A549 (cell line): ENCODE measurements at regions not wholly inside any gene's neighbourhood (a gene's known extent, or its start where the extent isn't known, plus 50 kb on each side); places are given as distances from the start of the nearest gene placed in this dataset.

Experiments used
- ATAC-seq, 2 experiments: fragments of 200-7000 bp in 1 of 2; fragments of >200 bp in 1 of 2; cut with Nextera tagmentation in 1 of 2; cut with Tn5 transposase in 1 of 2; 3 replicates each; pipeline versions ENCODE4 v1.8.0 to v1.9.1; 2018 to 2020; ENCODE audit warnings: mild to moderate bottlenecking in 1 of 2, moderate library complexity in 1 of 2
- CTCF ChIA-PET: fragments of 300-600 bp; sonication (Branson Sonifier 250); formaldehyde crosslinking; extraction: SDS; loops from one replicate; lab custom pipeline; 2021; ENCODE audit warnings: antibody characterized with exemption, inconsistent platforms; lab: Yijun Ruan, JAX
- POLR2A ChIA-PET: fragments of 350-600 bp; formaldehyde crosslinking; extraction: SDS; loops from one replicate; lab custom pipeline; 2021; ENCODE audit warnings: antibody characterized with exemption, inconsistent platforms; lab: Yijun Ruan, JAX
- DNase-seq, 2 experiments: peaks; one replicate each; pipeline versions ENCODE4 v3.0.0 to v3.0.0-alpha.2; 2011 to 2016; ENCODE audit warnings: low read depth in 1 of 2, low spot score in 1 of 2
- FAIRE-seq: peaks from 2 replicates; lab custom pipeline; 2011; peaks lifted over from hg19 to GRCh38; lab: Jason Lieb, UNC
- H3K27ac ChIP-seq, 2 experiments: fragments of >200 bp; sonication (Bioruptor Twin); formaldehyde crosslinking; 3 replicates each; pipeline ENCODE4 v1.5.1; 2016 to 2017
- H3K4me1 ChIP-seq: fragments of >200 bp; sonication (Bioruptor Twin); formaldehyde crosslinking; 3 replicates; pipeline ENCODE4 v1.6.1; 2016
- H3K4me2 ChIP-seq: fragments of >200 bp; sonication (Bioruptor Twin); formaldehyde crosslinking; 3 replicates; pipeline ENCODE4 v1.6.1; 2016
- H3K4me3 ChIP-seq: fragments of >200 bp; sonication (Bioruptor Twin); formaldehyde crosslinking; 3 replicates; pipeline ENCODE4 v1.5.1; 2016
- H3K9me3 ChIP-seq: fragments of >200 bp; sonication (Bioruptor Twin); formaldehyde crosslinking; 3 replicates; pipeline ENCODE4 v1.6.1; 2016
- BHLHE40 ChIP-seq: IDR thresholded peaks from 2 replicates; pipeline ENCODE4 v1.6.1; 2012; ENCODE audit warnings: low read depth, low read length, inconsistent platforms
- CBX8 ChIP-seq: fragments of 200-600 bp; sonication (generic); IDR thresholded peaks from 2 replicates; pipeline ENCODE4 v1.6.1; 2016
- CEBPB ChIP-seq, 2 experiments: fragments of >200 bp in 1 of 2; sonication (Bioruptor Twin) in 1 of 2; formaldehyde crosslinking in 1 of 2; IDR thresholded peaks; 2 replicates each; pipeline ENCODE4 v1.6.1; 2012 to 2016
- CHD2 ChIP-seq: fragments of 150-350 bp; IDR thresholded peaks from 2 replicates; pipeline ENCODE4 v1.6.1; 2014; ENCODE audit warnings: low read length; ENCODE audit not compliant: partially characterized antibody
- CHD4 ChIP-seq: fragments of 200-600 bp; sonication (generic); IDR thresholded peaks from 2 replicates; pipeline ENCODE4 v1.6.1; 2016; ENCODE audit warnings: antibody characterized with exemption, mild to moderate bottlenecking, borderline replicate concordance
- E2F6 ChIP-seq: IDR thresholded peaks from 2 replicates; pipeline ENCODE4 v1.6.1; 2012; ENCODE audit warnings: low read depth, borderline replicate concordance
- ELK1 ChIP-seq: fragments of 150-350 bp; IDR thresholded peaks from 2 replicates; pipeline ENCODE4 v1.6.1; 2014; ENCODE audit warnings: low read depth, mild to moderate bottlenecking, low read length
- FOSL2 ChIP-seq, 2 experiments: fragments of 450-650 bp in 1 of 2; fragments of >200 bp in 1 of 2; sonication (Bioruptor Twin) in 1 of 2; formaldehyde crosslinking; IDR thresholded peaks; 2 replicates each; pipeline versions ENCODE4 v1.5.0 to v1.6.1; 2016 to 2020; ENCODE audit warnings: mild to moderate bottlenecking in 1 of 2, moderate library complexity in 1 of 2
- FOXS1 ChIP-seq: fragments of 250-450 bp; sonication (Bioruptor Pico); IDR thresholded peaks from 2 replicates; pipeline ENCODE4 v1.5.0; 2020; ENCODE audit warnings: mild to moderate bottlenecking, moderate library complexity
- HDAC2 ChIP-seq: fragments of 200-600 bp; sonication (generic); IDR thresholded peaks from 2 replicates; pipeline ENCODE4 v1.6.1; 2016
- HES2 ChIP-seq: fragments of >200 bp; sonication (Bioruptor Twin); formaldehyde crosslinking; IDR thresholded peaks from 2 replicates; pipeline ENCODE4 v1.6.1; 2016
- HEYL ChIP-seq: fragments of 250-450 bp; sonication (Bioruptor Pico); IDR thresholded peaks from 2 replicates; pipeline ENCODE4 v1.8.0; 2021; ENCODE audit warnings: mild to moderate bottlenecking, moderate library complexity
- HMGXB4 ChIP-seq: fragments of 250-450 bp; sonication (Bioruptor Pico); IDR thresholded peaks from 2 replicates; pipeline ENCODE4 v1.5.0; 2021; ENCODE audit warnings: mild to moderate bottlenecking, moderate library complexity, borderline replicate concordance
- HOXB13 ChIP-seq: fragments of 250-450 bp; sonication (Bioruptor Pico); IDR thresholded peaks from 2 replicates; pipeline ENCODE4 v1.5.0; 2020; ENCODE audit warnings: low read depth, mild to moderate bottlenecking, moderate library complexity
- JUN ChIP-seq, 2 experiments: fragments of >200 bp; sonication (Bioruptor Twin); formaldehyde crosslinking; IDR thresholded peaks; 2 replicates in 1 of 2; 3 replicates in 1 of 2; pipeline ENCODE4 v1.6.1; 2016 to 2017
- JUNB ChIP-seq: fragments of >200 bp; sonication (Bioruptor Twin); formaldehyde crosslinking; IDR thresholded peaks from 2 replicates; pipeline ENCODE4 v1.6.1; 2016
- MAX ChIP-seq: IDR thresholded peaks from 2 replicates; pipeline ENCODE4 v1.6.1; 2012
- NPAS2 ChIP-seq: fragments of 250-450 bp; sonication (Bioruptor Pico); IDR thresholded peaks from 2 replicates; pipeline ENCODE4 v1.8.0; 2022; ENCODE audit warnings: mild to moderate bottlenecking, moderate library complexity, borderline replicate concordance
- NR3C1 ChIP-seq: fragments of >200 bp; sonication (Bioruptor Twin); formaldehyde crosslinking; IDR thresholded peaks from 3 replicates; pipeline ENCODE4 v1.6.1; 2017
- PBX3 ChIP-seq: IDR thresholded peaks from 2 replicates; pipeline ENCODE4 v1.6.1; 2012
- PHF8 ChIP-seq: fragments of 200-600 bp; sonication (generic); IDR thresholded peaks from 2 replicates; pipeline ENCODE4 v1.6.1; 2016; ENCODE audit warnings: low read depth, mild to moderate bottlenecking, antibody characterized with exemption, moderate library complexity, borderline replicate concordance
- POLR2AphosphoS2 ChIP-seq: conservative IDR thresholded peaks from 2 replicates; pipeline ENCODE4 v1.6.1; 2012; ENCODE audit warnings: low read length, improper control_type of control experiment, inconsistent platforms
- SMC3 ChIP-seq: fragments of >200 bp; sonication (Bioruptor Twin); formaldehyde crosslinking; IDR thresholded peaks from 3 replicates; pipeline ENCODE4 v1.6.1; 2018; ENCODE audit warnings: inconsistent platforms
- SREBF2 ChIP-seq: fragments of 450-650 bp; IDR thresholded peaks from 2 replicates; pipeline ENCODE4 v1.6.1; 2014; ENCODE audit warnings: mild to moderate bottlenecking, moderate library complexity
- ZFP36 ChIP-seq: fragments of 450-650 bp; IDR thresholded peaks from 2 replicates; pipeline ENCODE4 v1.6.1; 2014; ENCODE audit warnings: borderline replicate concordance; ENCODE audit not compliant: partially characterized antibody
- WGBS: methylation state at CpG from one replicate; pipeline ENCODE4 v1.1.6; 2017; ENCODE audit errors: missing lambda C conversion rate; 5-methylcytosine and 5-hydroxymethylcytosine counted together

- no peak overlapping the region for H3K4me3 ChIP-seq
- TF ChIP-seq ELK1: no peak
- TF ChIP-seq CHD4: no peak
- no peak overlapping the region for H3K27ac ChIP-seq
- no peaks in the 10 kb centered on the region for H3K4me1 ChIP-seq
- FAIRE-seq (no peak), DNase-seq (no peak), ATAC-seq (no peak)
- POLR2A ChIA-PET: no interaction called here
- H3K9me3 ChIP-seq: no peaks in the 10 kb centered on the region
- WGBS: 0% methylated on average over 1 of the region's 1 CpG
- no peak overlapping the region for H3K4me2 ChIP-seq
- CTCF ChIA-PET: interaction anchor here (1.1 kb wide), 1 partner anchor 9 kb away, joined by 3 read pairs; no protein-coding TSS in a partner anchor
These were observed 319.6 kb upstream of the ZMIZ1 start for GRCh38 chr10:78749200-78749599.

- Histone ChIP-seq H3K27ac (no peak overlapping the region), H3K9me3 (no peaks in the 10 kb centered on the region), H3K4me1 (no peaks in the 10 kb centered on the region), H3K4me3 (no peak overlapping the region), H3K4me2 (no peak overlapping the region)
- TF ChIP-seq POLR2AphosphoS2 (no peak), HEYL (no peak), PHF8 (no peak), CEBPB (IDR thresholded peaks at IDR 0.05) (no peak), ELK1 (no peak), CHD2 (no peak), NR3C1 (no peak), SMC3 (no peak), NPAS2 (CRISPR knock-in tag) (no peak), E2F6 (no peak), PBX3 (no peak), ZFP36 (no peak), BHLHE40 (no peak), HOXB13 (CRISPR knock-in tag) (no peak), JUNB (no peak), FOXS1 (no peak), FOSL2 (IDR thresholded peaks at IDR 0.05) (no peak), FOSL2 (CRISPR knock-in tag; IDR thresholded peaks at IDR 0.05) (no peak), JUN (IDR thresholded peaks at IDR 0.05) (no peak), HES2 (no peak)
- WGBS: 97% methylated on average over 1 of the region's 1 CpG
- DNase-seq (no peak), ATAC-seq (no peak), FAIRE-seq (no peak)
- ChIA-PET CTCF (interaction anchor here (1.1 kb wide), 1 partner anchor 8 kb away, joined by 3 read pairs; no protein-coding TSS in a partner anchor), POLR2A (no interaction called here)
These were observed 318.9 kb upstream of the ZMIZ1 start for GRCh38 chr10:78749898-78750297.

- FAIRE-seq: no peak
- Histone ChIP-seq H3K4me2 (no peak overlapping the region), H3K4me3 (no peak overlapping the region), H3K4me1 (no peaks in the 10 kb centered on the region), H3K27ac (no peak overlapping the region), H3K9me3 (no peaks in the 10 kb centered on the region)
- TF ChIP-seq HDAC2 (no peak), SREBF2 (no peak), POLR2AphosphoS2 (no peak), CBX8 (no peak), ZFP36 (no peak), HMGXB4 (CRISPR knock-in tag) (no peak), MAX (no peak), HOXB13 (CRISPR knock-in tag) (no peak)
- ChIA-PET CTCF (interaction anchor here (0.7 kb wide), 1 partner anchor 30 kb away, joined by 3 read pairs; no protein-coding TSS in a partner anchor), POLR2A (no interaction called here)
- ATAC-seq: no peak
- no peak for DNase-seq
- WGBS: 39% methylated on average over 5 of the region's 5 CpGs
These were observed 318.3 kb upstream of the ZMIZ1 start for GRCh38 chr10:78750418-78750817.
